ENCODE measurements at regions not wholly inside any gene's neighbourhood (a gene's known extent, or its start where the extent isn't known, plus 50 kb on each side); places are given as distances from the start of the nearest gene placed in this dataset.

- no peak for DNase-seq
These were observed 835.1 kb downstream of the TSN start for GRCh38 chr2:122590524-122590923.

- no peak for DNase-seq
These were observed 839.6 kb downstream of the TSN start for GRCh38 chr2:122595065-122595464.

GRCh38 chr2:122596598-122596997, 841.1 kb downstream of the TSN start:
- no peak for DNase-seq

DNA sequence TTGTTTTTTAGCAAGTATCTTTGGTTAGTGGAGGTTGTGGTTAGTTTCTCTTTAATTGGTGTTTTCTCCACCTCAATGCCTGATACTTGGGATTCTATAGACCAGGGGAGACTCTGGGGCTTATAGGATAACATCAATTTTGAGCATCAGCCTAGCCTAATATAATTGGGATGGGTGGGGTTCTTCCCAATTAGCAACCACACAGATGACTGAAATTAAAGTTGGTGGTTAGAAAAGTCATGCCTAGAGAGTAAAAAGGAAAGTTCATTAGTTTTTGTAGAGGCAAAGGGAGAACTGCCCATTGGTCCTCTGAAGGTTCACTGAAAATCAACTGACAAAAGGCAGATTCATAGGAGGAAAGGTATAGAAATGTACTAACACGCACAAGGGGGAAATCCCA, 843.3 kb downstream of the TSN start:
- no peak for DNase-seq

- no peak for DNase-seq
These were observed 855.6 kb downstream of the TSN start for GRCh38 chr2:122610948-122611609.

GRCh38 chr2:122622934-122623333, 867.5 kb downstream of the TSN start:
- DNase-seq = no peak

GRCh38 chr2:122627388-122627787, 871.9 kb downstream of the TSN start:
- no peak for DNase-seq

DNA sequence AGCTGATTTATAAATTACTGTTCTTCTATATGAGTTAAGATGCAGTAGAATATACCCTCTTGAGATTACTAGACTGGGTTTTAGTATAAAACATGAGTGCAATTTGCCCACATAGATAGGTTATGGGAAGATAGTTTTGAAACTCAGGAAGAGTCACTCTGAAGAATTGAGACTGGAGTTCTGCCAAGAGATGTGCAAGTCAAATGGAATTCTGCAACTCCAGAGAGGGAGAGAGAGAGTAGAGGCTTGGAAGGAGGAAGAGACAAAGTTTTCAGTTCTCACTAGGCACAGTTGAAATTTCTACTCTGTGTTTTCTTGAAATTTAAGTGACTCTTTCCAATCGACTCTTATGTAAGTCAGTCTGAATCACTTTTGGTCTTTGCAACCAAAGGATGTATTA, 878.8 kb downstream of the TSN start:
- no peak for DNase-seq

DNA sequence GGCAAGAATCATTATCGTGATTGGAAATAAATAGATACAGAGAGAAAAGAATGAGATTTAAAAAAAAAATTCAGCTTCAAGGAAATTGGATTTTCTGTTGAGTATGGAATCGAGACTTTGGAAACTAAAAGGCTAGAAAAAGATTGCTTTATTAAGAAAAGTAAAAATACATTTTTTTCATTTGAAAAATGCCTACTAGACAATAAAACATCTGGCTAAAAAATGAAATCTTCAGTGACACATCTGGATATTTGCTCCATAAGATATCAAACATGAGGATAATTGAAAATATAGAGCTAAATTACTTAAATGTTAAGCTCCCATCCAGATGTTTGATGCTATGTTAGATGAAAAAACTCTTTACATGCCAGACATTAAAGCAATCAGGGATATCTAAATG, 879.5 kb downstream of the TSN start:
- no peak for DNase-seq

- DNase-seq = no peak
These were observed 880.2 kb downstream of the TSN start for GRCh38 chr2:122635686-122636085.

GRCh38 chr2:122636097-122636496, 880.6 kb downstream of the TSN start:
- DNase-seq = no peak

DNA sequence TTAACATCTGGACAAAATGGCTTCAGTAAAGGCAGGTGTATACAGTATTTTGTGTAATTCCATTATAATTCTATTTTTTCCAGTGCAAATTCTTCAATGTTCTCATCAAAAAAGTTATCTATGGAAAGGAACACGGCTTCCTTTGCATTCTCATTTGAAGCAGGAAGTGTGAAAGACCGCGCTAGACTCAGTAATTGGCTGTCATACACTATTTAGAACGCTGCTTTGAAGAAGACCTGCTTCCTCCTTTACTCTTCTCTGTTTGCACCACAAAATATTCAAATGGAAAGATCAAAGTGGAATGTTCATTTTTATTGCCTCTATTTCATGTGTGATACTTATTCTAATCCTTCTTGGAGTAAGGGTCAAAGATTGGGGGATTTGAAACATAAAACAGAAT, 883.7 kb downstream of the TSN start:
- DNase-seq = no peak

- DNase-seq = no peak
These were observed 884.3 kb downstream of the TSN start for GRCh38 chr2:122639711-122640110.

- no peak for DNase-seq
These were observed 888.4 kb downstream of the TSN start for GRCh38 chr2:122643725-122644329.

- no peak for DNase-seq
These were observed 895.8 kb downstream of the TSN start for GRCh38 chr2:122651236-122651635.

DNA sequence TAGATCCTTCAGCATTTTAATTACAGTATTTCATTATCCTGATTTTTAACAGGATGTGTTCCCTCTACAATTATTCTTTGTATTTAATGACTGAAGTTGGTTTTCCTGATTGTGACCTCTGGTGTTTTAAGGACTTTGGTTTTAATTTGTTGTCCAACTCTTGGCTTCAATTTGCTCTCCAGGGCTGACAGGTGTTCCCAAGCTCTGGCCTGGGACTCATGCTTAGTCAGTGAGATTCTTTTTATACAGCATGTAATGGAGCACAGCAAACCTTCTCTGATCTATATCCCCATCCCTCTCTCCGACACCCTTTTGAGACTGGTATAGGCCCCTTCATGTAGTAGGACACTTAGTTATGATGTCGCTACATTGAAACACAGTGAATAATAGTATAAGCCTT, 896.3 kb downstream of the TSN start:
- no peak for DNase-seq

- DNase-seq = no peak
These were observed 897.2 kb downstream of the TSN start for GRCh38 chr2:122652670-122653069.

- DNase-seq = no peak
These were observed 901.0 kb downstream of the TSN start for GRCh38 chr2:122656403-122656802.

DNA sequence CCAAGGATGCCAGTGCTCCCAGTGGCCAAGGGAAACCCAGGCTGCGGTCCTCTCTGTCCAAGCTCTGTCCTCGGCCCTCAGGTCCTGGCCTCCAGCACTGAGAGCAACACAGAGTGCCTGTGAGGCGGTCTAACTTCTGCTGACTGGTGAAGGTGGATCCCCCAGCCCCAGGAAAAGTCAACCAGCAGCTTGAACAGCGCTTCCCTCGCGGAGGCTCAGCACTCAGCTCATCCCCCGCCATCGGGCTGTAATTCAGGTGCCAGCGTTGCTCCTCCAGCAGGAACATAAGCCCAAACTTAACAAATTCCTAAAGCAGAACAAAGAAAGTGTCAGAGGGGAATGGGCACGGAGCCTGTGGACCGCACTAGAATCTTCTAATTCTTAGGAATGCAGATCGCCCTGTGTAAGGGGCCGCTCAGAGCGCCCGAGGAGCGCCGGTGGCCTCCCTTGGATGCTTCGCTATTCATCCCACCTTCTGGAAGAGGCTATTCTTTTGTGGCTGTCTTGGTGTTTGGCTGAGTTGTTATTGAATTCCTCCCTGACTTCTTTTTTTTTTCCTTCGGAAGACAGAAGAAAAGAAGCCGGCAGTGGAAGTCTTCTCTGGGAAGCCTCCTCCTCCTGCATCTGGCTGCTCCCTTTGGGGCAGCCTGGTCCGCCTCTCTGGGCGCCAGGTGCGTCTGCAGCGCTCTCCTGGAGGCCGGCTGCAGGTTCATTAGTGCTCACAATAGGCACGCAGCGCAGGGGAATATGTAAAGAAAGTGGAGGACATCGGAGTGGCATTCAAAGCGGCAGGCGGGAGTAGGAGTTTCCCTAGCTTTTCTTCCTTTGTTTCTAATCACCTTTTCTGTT, 905.6 kb downstream of the TSN start:
- DNase-seq = no peak

GRCh38 chr2:122663620-122664019, 908.2 kb downstream of the TSN start:
- DNase-seq = no peak

DNA sequence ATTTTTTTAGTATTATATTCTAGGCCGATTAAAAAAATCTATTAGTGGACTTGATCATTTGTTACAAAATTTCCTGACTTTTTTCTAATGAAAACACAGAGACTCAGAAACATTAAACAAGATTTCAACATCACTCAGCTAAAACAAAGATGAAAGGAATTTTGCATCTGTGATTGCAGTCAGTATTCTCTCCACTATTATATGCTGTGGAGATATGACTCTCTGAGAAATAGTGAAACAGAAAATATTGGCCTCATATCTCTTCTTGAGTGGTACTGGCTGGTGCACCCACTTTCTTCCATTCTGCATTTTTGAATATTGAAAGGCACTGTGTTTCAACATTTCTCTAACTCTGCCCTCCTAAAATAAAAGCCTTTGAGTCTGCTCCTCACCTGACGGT, 914.2 kb downstream of the TSN start:
- DNase-seq = no peak

DNA sequence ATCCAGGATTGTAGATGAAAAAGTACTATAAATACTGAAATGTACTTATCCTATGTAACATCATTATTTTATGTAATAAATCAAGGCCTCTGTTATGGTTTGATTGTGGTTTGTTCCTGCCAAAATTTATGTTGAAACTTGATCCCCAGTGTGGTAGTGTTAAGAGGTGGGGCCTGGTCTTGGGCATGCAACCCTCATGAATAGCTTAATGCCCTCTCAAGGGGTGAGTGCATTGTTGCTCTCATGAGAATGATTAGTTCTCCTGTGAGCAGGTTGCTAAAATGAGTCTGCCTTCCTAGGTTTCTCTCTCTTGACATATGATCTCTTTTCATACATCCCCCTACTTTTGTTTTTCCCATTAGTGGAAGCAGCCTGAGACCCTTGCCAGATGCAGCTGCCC, 915.4 kb downstream of the TSN start:
- no peak for DNase-seq

GRCh38 chr2:122680662-122681061, 925.2 kb downstream of the TSN start:
- no peak for DNase-seq

- no peak for DNase-seq
These were observed 926.2 kb downstream of the TSN start for GRCh38 chr2:122681626-122682025.

All from stimulated activated CD4-positive, alpha-beta T cell treated with anti-CD3 and anti-CD28 coated beads, Interleukin-4, amount 100 ng/mL, for 24 hours (primary cell).